OCI-LY1 (cell line): ENCODE measurements at regions not wholly inside any gene's neighbourhood (a gene's known extent, or its start where the extent isn't known, plus 50 kb on each side); places are given as distances from the start of the nearest gene placed in this dataset.

Experiments
- H2AFZ ChIP-seq: fragments of 200-600 bp; sonication (generic), shearing (Covaris generic); 2 replicates; pipeline ENCODE4 v1.6.0; 2014; ENCODE audit warnings: antibody characterized with exemption, mild to moderate bottlenecking, low read length
- H3F3A ChIP-seq: fragments of 200-600 bp; sonication (generic), shearing (Covaris generic); 2 replicates; pipeline ENCODE4 v1.6.0; 2014; ENCODE audit warnings: mild to moderate bottlenecking, antibody characterized with exemption, low read length, moderate library complexity; ENCODE audit not compliant: insufficient read depth
- H3K27ac ChIP-seq: fragments of 200-600 bp; sonication (generic); 2 replicates; pipeline ENCODE4 v1.5.1; 2014; ENCODE audit warnings: low read length, mixed run types, mild to moderate bottlenecking, low read depth; ENCODE audit not compliant: poor library complexity, severe bottlenecking
- H3K27me3 ChIP-seq: fragments of 200-600 bp; sonication (generic); 2 replicates; pipeline ENCODE4 v1.6.0; 2014; ENCODE audit warnings: antibody characterized with exemption, mild to moderate bottlenecking, low read length, moderate library complexity; ENCODE audit not compliant: insufficient read depth
- H3K36me3 ChIP-seq: fragments of 200-600 bp; sonication (generic); 2 replicates; pipeline ENCODE4 v1.6.1; 2014; ENCODE audit warnings: mild to moderate bottlenecking, antibody characterized with exemption, low read length, moderate library complexity, mixed read lengths; ENCODE audit not compliant: insufficient read depth
- H3K4me1 ChIP-seq: fragments of 200-600 bp; sonication (generic); 2 replicates; pipeline ENCODE4 v1.5.1; 2014; ENCODE audit warnings: mild to moderate bottlenecking, low read length, moderate library complexity; ENCODE audit not compliant: insufficient read depth, severe bottlenecking
- H3K4me2 ChIP-seq: fragments of 200-600 bp; sonication (generic), shearing (Covaris generic); 2 replicates; pipeline ENCODE4 v1.6.1; 2014; ENCODE audit warnings: low read length
- H3K4me3 ChIP-seq: fragments of 200-600 bp; sonication (generic); 2 replicates; pipeline ENCODE4 v1.5.1; 2014; ENCODE audit warnings: low read length, low read depth, mild to moderate bottlenecking, mixed read lengths; ENCODE audit not compliant: poor library complexity, severe bottlenecking
- H3K79me2 ChIP-seq: fragments of 200-600 bp; shearing (Covaris generic); 2 replicates; pipeline ENCODE4 v1.6.1; 2016; ENCODE audit warnings: mixed run types, low read length, mixed read lengths; ENCODE audit not compliant: insufficient read depth
- H3K9ac ChIP-seq: fragments of 200-600 bp; sonication (generic), shearing (Covaris generic); 2 replicates; pipeline ENCODE4 v1.6.1; 2014; ENCODE audit warnings: mild to moderate bottlenecking, low read length, mixed read lengths
- H3K9me2 ChIP-seq: fragments of 200-600 bp; sonication (generic), shearing (Covaris generic); 2 replicates; pipeline ENCODE4 v1.6.1; 2014; ENCODE audit warnings: low read depth, mild to moderate bottlenecking, low read length, mixed read lengths
- H3K9me3 ChIP-seq: fragments of 200-600 bp; shearing (Covaris generic); 2 replicates; pipeline ENCODE4 v1.6.1; 2014; ENCODE audit warnings: low read length, mixed read lengths
- H4K20me1 ChIP-seq: fragments of 200-600 bp; sonication (generic), shearing (Covaris generic); 2 replicates; pipeline ENCODE4 v1.6.0; 2016; ENCODE audit warnings: mild to moderate bottlenecking, low read length; ENCODE audit not compliant: insufficient read depth
- EZH2 ChIP-seq: fragments of 200-600 bp; sonication (generic), shearing (Covaris generic); IDR thresholded peaks from 2 replicates; pipeline ENCODE4 v1.8.0; 2017; ENCODE audit warnings: borderline replicate concordance, mixed run types, mild to moderate bottlenecking, antibody characterized with exemption, low read length, moderate library complexity, mixed read lengths
- TF ChIP-seq, protein P1 (sequence below): fragments of 200-600 bp; sonication (generic), shearing (Covaris generic); IDR thresholded peaks from 2 replicates; pipeline ENCODE4 v1.5.1; 2017; ENCODE audit warnings: mild to moderate bottlenecking, antibody characterized with exemption, low read length, moderate library complexity, mixed read lengths

DNA sequence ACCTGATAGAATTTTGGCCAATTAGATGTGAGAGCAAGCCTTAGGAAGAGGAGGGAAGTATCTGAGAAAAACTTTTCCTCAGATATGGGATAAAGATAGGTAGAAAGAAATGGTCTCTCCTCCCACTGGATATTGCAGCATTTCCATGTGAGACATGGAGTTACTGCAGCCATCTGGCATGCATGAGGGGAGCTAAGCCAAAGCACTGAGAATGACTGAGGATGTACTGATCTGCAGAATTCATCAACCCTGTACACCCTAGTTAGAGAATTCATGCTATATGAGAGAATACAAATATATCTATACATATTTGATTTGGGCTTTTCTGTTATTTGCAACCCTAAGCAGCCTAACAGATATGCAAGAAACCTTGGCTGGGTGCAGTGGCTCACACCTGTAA, 52.5 kb upstream of the RPL34 start:
- H3K4me1 ChIP-seq = no peaks in the 10 kb centered on the region
- H4K20me1 ChIP-seq = no peaks in the 10 kb centered on the region
- H3K4me2 ChIP-seq = no peak overlapping the region
- H3K9me3 ChIP-seq = no peaks in the 10 kb centered on the region
- no peaks in the 10 kb centered on the region for H3F3A ChIP-seq
- no peaks in the 10 kb centered on the region for H3K79me2 ChIP-seq
- no peaks in the 10 kb centered on the region for H3K9me2 ChIP-seq
- no peak overlapping the region for H3K4me3 ChIP-seq
- no peak overlapping the region for H3K27ac ChIP-seq
- no peak overlapping the region for H2AFZ ChIP-seq
- TF ChIP-seq EZH2 = no peak
- TF ChIP-seq, protein P1, sequence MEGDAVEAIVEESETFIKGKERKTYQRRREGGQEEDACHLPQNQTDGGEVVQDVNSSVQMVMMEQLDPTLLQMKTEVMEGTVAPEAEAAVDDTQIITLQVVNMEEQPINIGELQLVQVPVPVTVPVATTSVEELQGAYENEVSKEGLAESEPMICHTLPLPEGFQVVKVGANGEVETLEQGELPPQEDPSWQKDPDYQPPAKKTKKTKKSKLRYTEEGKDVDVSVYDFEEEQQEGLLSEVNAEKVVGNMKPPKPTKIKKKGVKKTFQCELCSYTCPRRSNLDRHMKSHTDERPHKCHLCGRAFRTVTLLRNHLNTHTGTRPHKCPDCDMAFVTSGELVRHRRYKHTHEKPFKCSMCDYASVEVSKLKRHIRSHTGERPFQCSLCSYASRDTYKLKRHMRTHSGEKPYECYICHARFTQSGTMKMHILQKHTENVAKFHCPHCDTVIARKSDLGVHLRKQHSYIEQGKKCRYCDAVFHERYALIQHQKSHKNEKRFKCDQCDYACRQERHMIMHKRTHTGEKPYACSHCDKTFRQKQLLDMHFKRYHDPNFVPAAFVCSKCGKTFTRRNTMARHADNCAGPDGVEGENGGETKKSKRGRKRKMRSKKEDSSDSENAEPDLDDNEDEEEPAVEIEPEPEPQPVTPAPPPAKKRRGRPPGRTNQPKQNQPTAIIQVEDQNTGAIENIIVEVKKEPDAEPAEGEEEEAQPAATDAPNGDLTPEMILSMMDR = no peak
- no peaks in the 10 kb centered on the region for H3K27me3 ChIP-seq
- H3K36me3 ChIP-seq = no peaks in the 10 kb centered on the region
- H3K9ac ChIP-seq = no peak overlapping the region

DNA sequence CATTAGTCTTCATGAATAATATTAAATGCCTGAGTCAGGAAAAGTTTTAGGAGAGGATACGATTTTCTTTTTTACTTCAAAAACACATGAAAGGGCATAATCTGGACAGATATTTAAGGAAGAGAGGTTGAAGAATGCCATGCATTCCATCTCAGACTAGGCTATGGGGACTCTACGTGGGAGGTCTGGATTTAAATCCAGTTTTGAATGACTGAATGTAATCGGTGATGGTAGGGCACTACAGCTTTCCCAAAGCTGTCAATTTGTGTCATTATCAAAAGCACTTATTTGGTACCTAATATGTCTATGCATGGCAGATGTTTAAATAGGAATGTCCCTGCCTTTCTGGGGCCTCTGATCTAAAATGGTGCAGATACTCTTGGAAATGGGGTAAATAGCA, 59.3 kb upstream of the RPL34 start:
- TF ChIP-seq EZH2 = no peak
- TF ChIP-seq, protein P1 = no peak
- Histone ChIP-seq H3K4me3 (no peak overlapping the region), H2AFZ (no peak overlapping the region), H3K27ac (no peak overlapping the region), H3K27me3 (no peaks in the 10 kb centered on the region), H3K4me2 (no peak overlapping the region), H3K79me2 (no peaks in the 10 kb centered on the region), H3K9me2 (no peaks in the 10 kb centered on the region), H3K9ac (no peak overlapping the region), H3K36me3 (no peaks in the 10 kb centered on the region), H3K9me3 (no peaks in the 10 kb centered on the region), H3F3A (no peaks in the 10 kb centered on the region), H4K20me1 (no peaks in the 10 kb centered on the region), H3K4me1 (no peaks in the 10 kb centered on the region)

DNA sequence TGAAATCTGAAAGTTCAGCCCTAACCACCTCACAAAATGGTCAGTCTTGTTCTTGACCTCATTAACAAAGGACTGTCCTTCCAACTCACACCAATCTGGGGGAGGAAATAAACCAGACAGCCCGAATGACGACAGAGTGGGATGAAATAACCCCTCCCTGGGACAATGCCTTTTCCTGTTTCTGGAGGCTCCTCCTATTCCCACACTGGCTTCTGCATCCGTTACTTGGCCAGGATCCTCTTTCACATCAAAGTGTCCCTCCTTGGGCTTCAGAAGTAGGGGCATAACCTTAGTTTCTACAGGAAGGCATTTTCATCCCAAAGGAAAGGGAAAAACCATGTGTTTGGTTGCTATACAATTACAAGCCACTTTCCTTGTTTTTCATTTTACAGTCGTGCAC, 59.8 kb upstream of the RPL34 start:
- Histone ChIP-seq H3K79me2 (no peaks in the 10 kb centered on the region), H3K9ac (no peak overlapping the region), H3K9me2 (no peaks in the 10 kb centered on the region), H3F3A (no peaks in the 10 kb centered on the region), H3K27ac (no peak overlapping the region), H4K20me1 (no peaks in the 10 kb centered on the region), H3K36me3 (no peaks in the 10 kb centered on the region), H2AFZ (no peak overlapping the region), H3K4me2 (no peak overlapping the region), H3K4me1 (no peaks in the 10 kb centered on the region), H3K27me3 (no peaks in the 10 kb centered on the region), H3K9me3 (no peaks in the 10 kb centered on the region), H3K4me3 (no peak overlapping the region)
- TF ChIP-seq EZH2 = no peak
- TF ChIP-seq, protein P1 = no peak
